ENCODE measurements at regions not wholly inside any gene's neighbourhood (a gene's known extent, or its start where the extent isn't known, plus 50 kb on each side); places are given as distances from the start of the nearest gene placed in this dataset.
"Not testable (repeated sequence)": the region's sequence is repeated elsewhere in the genome, so short reads cannot be mapped to it uniquely, and the experiment has no call there.

GRCh38 chr14:106459971-106460730, 933.8 kb downstream of the TMEM121 start:
- H3K9ac ChIP-seq (ENCODE audit: low read depth, low read length), result no peak overlapping the region
- 92% methylated on average over 40 of the region's 40 CpGs for WGBS
- H3K27ac ChIP-seq (ENCODE audit: low read depth, low read length), result no peak overlapping the region
- H3K27me3 ChIP-seq (ENCODE audit: insufficient read depth, low read length), result no peaks in the 10 kb centered on the region
- no peaks in the 10 kb centered on the region for H3K36me3 ChIP-seq (ENCODE audit: insufficient read depth, low read length)
- no peaks in the 10 kb centered on the region for H3K4me1 ChIP-seq (ENCODE audit: insufficient read depth, low read length)
- H3K9me3 ChIP-seq (ENCODE audit: insufficient read depth, low read depth, low read length), result peaks cover 69% of the 10 kb centered on the region
- no peak overlapping the region for H3K4me3 ChIP-seq (ENCODE audit: low read length)

GRCh38 chr14:106460916-106461315, 934.5 kb downstream of the TMEM121 start:
- WGBS, result 95% methylated on average over 24 of the region's 25 CpGs

GRCh38 chr14:106466483-106466882, 940.1 kb downstream of the TMEM121 start:
- H3K4me1 ChIP-seq (ENCODE audit: insufficient read depth, low read length); H3K27ac ChIP-seq (ENCODE audit: low read depth, low read length); H3K9ac ChIP-seq (ENCODE audit: low read depth, low read length); H3K27me3 ChIP-seq (ENCODE audit: insufficient read depth, low read length); H3K36me3 ChIP-seq (ENCODE audit: insufficient read depth, low read length); H3K4me3 ChIP-seq (ENCODE audit: low read length): not testable (repeated sequence)
- peaks cover 24% of the 10 kb centered on the region for H3K9me3 ChIP-seq (ENCODE audit: insufficient read depth, low read depth, low read length)
- 76% methylated on average over 2 of the region's 4 CpGs for WGBS

More at GRCh38 chr14:106460916-106461315, 934.5 kb downstream of the TMEM121 start:
- H3K4me3 ChIP-seq (ENCODE audit: low read length), result no peak overlapping the region
- H3K27ac ChIP-seq (ENCODE audit: low read depth, low read length), result no peak overlapping the region
- no peaks in the 10 kb centered on the region for H3K4me1 ChIP-seq (ENCODE audit: insufficient read depth, low read length)
- H3K36me3 ChIP-seq (ENCODE audit: insufficient read depth, low read length), result no peaks in the 10 kb centered on the region
- H3K9ac ChIP-seq (ENCODE audit: low read depth, low read length), result no peak overlapping the region
- H3K9me3 ChIP-seq (ENCODE audit: insufficient read depth, low read depth, low read length), result peaks cover 61% of the 10 kb centered on the region
- H3K27me3 ChIP-seq (ENCODE audit: insufficient read depth, low read length), result no peaks in the 10 kb centered on the region

GRCh38 chr14:106468869-106469268, 942.5 kb downstream of the TMEM121 start:
- H3K9ac ChIP-seq (ENCODE audit: low read depth, low read length); H3K27me3 ChIP-seq (ENCODE audit: insufficient read depth, low read length); H3K4me1 ChIP-seq (ENCODE audit: insufficient read depth, low read length); H3K36me3 ChIP-seq (ENCODE audit: insufficient read depth, low read length); H3K4me3 ChIP-seq (ENCODE audit: low read length); H3K27ac ChIP-seq (ENCODE audit: low read depth, low read length): not testable (repeated sequence)
- WGBS, result 63% methylated on average over 4 of the region's 4 CpGs
- peaks cover 10% of the 10 kb centered on the region for H3K9me3 ChIP-seq (ENCODE audit: insufficient read depth, low read depth, low read length)

- 71% methylated on average over 3 of the region's 3 CpGs for WGBS
- not testable (repeated sequence) for H3K36me3 ChIP-seq (ENCODE audit: insufficient read depth, low read length); H3K27me3 ChIP-seq (ENCODE audit: insufficient read depth, low read length); H3K27ac ChIP-seq (ENCODE audit: low read depth, low read length); H3K4me1 ChIP-seq (ENCODE audit: insufficient read depth, low read length); H3K4me3 ChIP-seq (ENCODE audit: low read length); H3K9ac ChIP-seq (ENCODE audit: low read depth, low read length)
- peaks cover 15% of the 10 kb centered on the region for H3K9me3 ChIP-seq (ENCODE audit: insufficient read depth, low read depth, low read length)
These were observed 943.6 kb downstream of the TMEM121 start for GRCh38 chr14:106470028-106470427.

- peaks cover 15% of the 10 kb centered on the region for H3K9me3 ChIP-seq (ENCODE audit: insufficient read depth, low read depth, low read length)
- not testable (repeated sequence) for H3K4me3 ChIP-seq (ENCODE audit: low read length); H3K27ac ChIP-seq (ENCODE audit: low read depth, low read length); H3K27me3 ChIP-seq (ENCODE audit: insufficient read depth, low read length); H3K4me1 ChIP-seq (ENCODE audit: insufficient read depth, low read length); H3K9ac ChIP-seq (ENCODE audit: low read depth, low read length); H3K36me3 ChIP-seq (ENCODE audit: insufficient read depth, low read length)
- 59% methylated on average over 5 of the region's 6 CpGs for WGBS
These were observed 948.1 kb downstream of the TMEM121 start for GRCh38 chr14:106474261-106475028.

- H3K36me3 ChIP-seq (ENCODE audit: insufficient read depth, low read length); H3K27me3 ChIP-seq (ENCODE audit: insufficient read depth, low read length); H3K9ac ChIP-seq (ENCODE audit: low read depth, low read length); H3K27ac ChIP-seq (ENCODE audit: low read depth, low read length); H3K4me3 ChIP-seq (ENCODE audit: low read length); H3K4me1 ChIP-seq (ENCODE audit: insufficient read depth, low read length): not testable (repeated sequence)
- WGBS, result 68% methylated on average over 2 of the region's 3 CpGs
- H3K9me3 ChIP-seq (ENCODE audit: insufficient read depth, low read depth, low read length), result peaks cover 11% of the 10 kb centered on the region; the same call in 1 of the 2 replicates
These were observed 948.8 kb downstream of the TMEM121 start for GRCh38 chr14:106475214-106475613.

GRCh38 chr14:106477600-106477999, 951.2 kb downstream of the TMEM121 start:
- not testable (repeated sequence) for H3K4me3 ChIP-seq (ENCODE audit: low read length); H3K27ac ChIP-seq (ENCODE audit: low read depth, low read length); H3K27me3 ChIP-seq (ENCODE audit: insufficient read depth, low read length); H3K4me1 ChIP-seq (ENCODE audit: insufficient read depth, low read length); H3K36me3 ChIP-seq (ENCODE audit: insufficient read depth, low read length); H3K9ac ChIP-seq (ENCODE audit: low read depth, low read length)
- no CpG with 5 or more reads among the region's 4 CpGs for WGBS
- peaks cover 11% of the 10 kb centered on the region; the same call in 1 of the 2 replicates for H3K9me3 ChIP-seq (ENCODE audit: insufficient read depth, low read depth, low read length)

- not testable (repeated sequence) for H3K36me3 ChIP-seq (ENCODE audit: insufficient read depth, low read length); H3K4me3 ChIP-seq (ENCODE audit: low read length); H3K4me1 ChIP-seq (ENCODE audit: insufficient read depth, low read length); H3K27me3 ChIP-seq (ENCODE audit: insufficient read depth, low read length); H3K27ac ChIP-seq (ENCODE audit: low read depth, low read length); H3K9ac ChIP-seq (ENCODE audit: low read depth, low read length); H3K9me3 ChIP-seq (ENCODE audit: insufficient read depth, low read depth, low read length)
- WGBS, result no CpG with 5 or more reads among the region's 34 CpGs
These were observed 953.9 kb downstream of the TMEM121 start for GRCh38 chr14:106480287-106480686.

- peaks cover 16% of the 10 kb centered on the region for H3K9me3 ChIP-seq (ENCODE audit: insufficient read depth, low read depth, low read length)
- 100% methylated on average over 2 of the region's 45 CpGs for WGBS
- not testable (repeated sequence) for H3K36me3 ChIP-seq (ENCODE audit: insufficient read depth, low read length); H3K4me3 ChIP-seq (ENCODE audit: low read length); H3K27me3 ChIP-seq (ENCODE audit: insufficient read depth, low read length); H3K4me1 ChIP-seq (ENCODE audit: insufficient read depth, low read length); H3K27ac ChIP-seq (ENCODE audit: low read depth, low read length); H3K9ac ChIP-seq (ENCODE audit: low read depth, low read length)
These were observed 955.8 kb downstream of the TMEM121 start for GRCh38 chr14:106482213-106482612.

- Histone ChIP-seq H3K36me3 (ENCODE audit: insufficient read depth, low read length) (no peaks in the 10 kb centered on the region), H3K27me3 (ENCODE audit: insufficient read depth, low read length) (no peaks in the 10 kb centered on the region), H3K4me1 (ENCODE audit: insufficient read depth, low read length) (no peaks in the 10 kb centered on the region), H3K9ac (ENCODE audit: low read depth, low read length) (no peak overlapping the region), H3K4me3 (ENCODE audit: low read length) (no peak overlapping the region), H3K27ac (ENCODE audit: low read depth, low read length) (no peak overlapping the region), H3K9me3 (ENCODE audit: insufficient read depth, low read depth, low read length) (peaks cover 70% of the 10 kb centered on the region)
- WGBS, result 42% methylated on average over 2 of the region's 2 CpGs
These were observed 961.2 kb downstream of the TMEM121 start for GRCh38 chr14:106487600-106487999.

Data from HUES64 (cell line).